Fibroblast of lung (primary cell): ENCODE measurements at regions not wholly inside any gene's neighbourhood (a gene's known extent, or its start where the extent isn't known, plus 50 kb on each side); places are given as distances from the start of the nearest gene placed in this dataset.

Experiments used
- DNase-seq, 2 donors: peaks; one replicate each; pipeline versions ENCODE4 v3.0.0 to v3.0.0-alpha.2; 2010; ENCODE audit warnings: low read depth in 2 of 2
- H2AFZ ChIP-seq: 2 replicates; pipeline ENCODE4 v1.5.1; 2012; ENCODE audit warnings: low read length, control low read depth, inconsistent platforms
- H3K27ac ChIP-seq: 2 replicates; pipeline ENCODE4 v1.5.1; 2011; ENCODE audit warnings: low read length, control low read depth; ENCODE audit not compliant: insufficient read depth
- H3K27me3 ChIP-seq: 2 replicates; pipeline ENCODE4 v1.5.1; 2011; ENCODE audit warnings: mild to moderate bottlenecking, low read length; ENCODE audit not compliant: control insufficient read depth, insufficient read depth
- H3K36me3 ChIP-seq: 2 replicates; pipeline ENCODE4 v1.5.1; 2011; ENCODE audit warnings: low read length; ENCODE audit not compliant: control insufficient read depth, insufficient read depth
- H3K4me1 ChIP-seq: 2 replicates; pipeline ENCODE4 v1.5.1; 2011; ENCODE audit warnings: low read length; ENCODE audit not compliant: control insufficient read depth, insufficient read depth; ENCODE audit errors: extremely low read depth
- H3K4me2 ChIP-seq: 2 replicates; pipeline ENCODE4 v1.5.1; 2011; ENCODE audit warnings: low read length, control low read depth; ENCODE audit not compliant: insufficient read depth; ENCODE audit errors: extremely low read depth
- H3K4me3 ChIP-seq, 4 experiments: fragments of 200-600 bp in 1 of 4; sonication (generic) in 1 of 4; replicated peaks in 1 of 4; 2 replicates each; pipeline ENCODE4 v1.5.1; 2011 to 2016; ENCODE audit warnings: low read length in 4 of 4, low read depth in 3 of 4, mild to moderate bottlenecking in 3 of 4, control low read depth in 2 of 4, inconsistent platforms in 1 of 4, mixed read lengths in 1 of 4; ENCODE audit not compliant: insufficient read depth in 1 of 4; ENCODE audit errors: control extremely low read depth in 1 of 4
- H3K79me2 ChIP-seq: 2 replicates; pipeline ENCODE4 v1.5.1; 2012; ENCODE audit warnings: mild to moderate bottlenecking, low read length, inconsistent platforms; ENCODE audit not compliant: control insufficient read depth, insufficient read depth
- H3K9ac ChIP-seq: 2 replicates; pipeline ENCODE4 v1.5.1; 2011; ENCODE audit warnings: mild to moderate bottlenecking, low read length, control low read depth; ENCODE audit not compliant: insufficient read depth
- H3K9me3 ChIP-seq: 2 replicates; pipeline ENCODE4 v1.5.1; 2012; ENCODE audit warnings: low read depth, low read length; ENCODE audit not compliant: control insufficient read depth, insufficient read depth
- H4K20me1 ChIP-seq: 2 replicates; pipeline ENCODE4 v1.5.1; 2011; ENCODE audit warnings: low read length; ENCODE audit not compliant: control insufficient read depth, insufficient read depth; ENCODE audit errors: extremely low read depth
- EZH2 ChIP-seq: IDR thresholded peaks from 2 replicates; pipeline ENCODE4 v1.5.1; 2012; ENCODE audit warnings: low read length, control low read depth, mild to moderate bottlenecking; ENCODE audit errors: missing control alignments
- TF ChIP-seq, protein P1 (sequence below), 2 donors: IDR thresholded peaks in 1 of 2; conservative IDR thresholded peaks in 1 of 2; 1 replicate in 1 of 2; 2 replicates in 1 of 2; pipeline ENCODE4 v1.5.1; 2011 to 2012; ENCODE audit warnings: low read length in 2 of 2, control low read depth in 1 of 2, inconsistent platforms in 1 of 2, low read depth in 1 of 2, mild to moderate bottlenecking in 1 of 2

DNA sequence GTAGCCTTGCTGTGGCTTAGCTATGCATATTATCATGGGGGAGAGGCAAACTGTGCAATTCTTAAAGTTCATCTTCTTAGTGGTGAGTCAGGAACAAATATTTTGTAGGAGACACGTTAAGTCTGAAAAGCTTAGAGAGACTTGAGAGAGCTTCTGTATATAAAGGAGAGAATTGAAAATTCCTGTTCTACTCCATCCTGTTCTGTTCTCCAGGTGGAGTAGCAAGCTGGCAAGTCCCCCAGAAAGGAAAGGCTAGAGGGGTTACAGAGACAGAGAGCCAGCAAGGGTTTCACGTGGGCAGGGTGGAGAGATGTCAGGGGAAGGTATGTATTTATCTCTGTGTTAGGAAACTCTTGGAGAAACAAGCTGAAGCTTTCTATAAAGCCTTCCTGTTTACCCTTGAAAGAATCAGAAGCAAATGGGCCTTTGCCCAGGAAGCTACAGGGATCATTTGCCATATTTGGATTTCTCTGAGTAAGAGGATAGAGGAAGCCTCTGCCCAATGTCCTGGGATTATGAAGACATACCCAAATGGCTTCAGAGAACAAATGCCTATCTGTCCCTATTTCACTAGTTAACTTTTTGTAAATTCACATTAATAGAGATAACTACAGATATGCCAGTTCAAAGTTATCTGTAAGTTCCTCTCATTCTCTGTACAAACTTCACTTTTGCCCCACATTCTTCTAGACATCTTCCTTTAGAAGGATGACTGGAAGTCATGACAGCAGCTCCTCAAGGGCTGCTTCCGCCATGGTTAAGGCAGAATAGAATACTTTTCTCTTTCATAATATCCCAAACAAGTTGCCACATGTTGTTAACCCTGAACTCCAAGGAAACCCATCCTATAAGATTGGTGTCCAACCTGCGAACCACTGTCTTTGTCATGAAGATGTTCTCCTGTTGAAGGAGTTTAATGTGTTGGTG lies 126.7 kb upstream of the NEDD9 start:
- H3K79me2 ChIP-seq = no peaks in the 10 kb centered on the region
- no peaks in the 10 kb centered on the region for H3K27me3 ChIP-seq
- no peaks in the 10 kb centered on the region for H4K20me1 ChIP-seq
- no peak overlapping the region for H3K9ac ChIP-seq
- H3K4me1 ChIP-seq = no peaks in the 10 kb centered on the region
- DNase-seq = no peak
- no peak overlapping the region for H3K4me3 ChIP-seq
- TF ChIP-seq, protein P1, sequence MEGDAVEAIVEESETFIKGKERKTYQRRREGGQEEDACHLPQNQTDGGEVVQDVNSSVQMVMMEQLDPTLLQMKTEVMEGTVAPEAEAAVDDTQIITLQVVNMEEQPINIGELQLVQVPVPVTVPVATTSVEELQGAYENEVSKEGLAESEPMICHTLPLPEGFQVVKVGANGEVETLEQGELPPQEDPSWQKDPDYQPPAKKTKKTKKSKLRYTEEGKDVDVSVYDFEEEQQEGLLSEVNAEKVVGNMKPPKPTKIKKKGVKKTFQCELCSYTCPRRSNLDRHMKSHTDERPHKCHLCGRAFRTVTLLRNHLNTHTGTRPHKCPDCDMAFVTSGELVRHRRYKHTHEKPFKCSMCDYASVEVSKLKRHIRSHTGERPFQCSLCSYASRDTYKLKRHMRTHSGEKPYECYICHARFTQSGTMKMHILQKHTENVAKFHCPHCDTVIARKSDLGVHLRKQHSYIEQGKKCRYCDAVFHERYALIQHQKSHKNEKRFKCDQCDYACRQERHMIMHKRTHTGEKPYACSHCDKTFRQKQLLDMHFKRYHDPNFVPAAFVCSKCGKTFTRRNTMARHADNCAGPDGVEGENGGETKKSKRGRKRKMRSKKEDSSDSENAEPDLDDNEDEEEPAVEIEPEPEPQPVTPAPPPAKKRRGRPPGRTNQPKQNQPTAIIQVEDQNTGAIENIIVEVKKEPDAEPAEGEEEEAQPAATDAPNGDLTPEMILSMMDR (conservative IDR thresholded peaks at IDR 0.05 in 1 of 2, IDR thresholded peaks at IDR 0.05 in 1 of 2; ENCODE audit: low read depth in 1 of 2, low read length in 2 of 2) = no peak
- TF ChIP-seq EZH2 = no peak
- H3K27ac ChIP-seq = no peak overlapping the region
- H2AFZ ChIP-seq = no peak overlapping the region
- H3K36me3 ChIP-seq = no peaks in the 10 kb centered on the region
- no peak overlapping the region for H3K4me2 ChIP-seq
- no peaks in the 10 kb centered on the region for H3K9me3 ChIP-seq

DNA sequence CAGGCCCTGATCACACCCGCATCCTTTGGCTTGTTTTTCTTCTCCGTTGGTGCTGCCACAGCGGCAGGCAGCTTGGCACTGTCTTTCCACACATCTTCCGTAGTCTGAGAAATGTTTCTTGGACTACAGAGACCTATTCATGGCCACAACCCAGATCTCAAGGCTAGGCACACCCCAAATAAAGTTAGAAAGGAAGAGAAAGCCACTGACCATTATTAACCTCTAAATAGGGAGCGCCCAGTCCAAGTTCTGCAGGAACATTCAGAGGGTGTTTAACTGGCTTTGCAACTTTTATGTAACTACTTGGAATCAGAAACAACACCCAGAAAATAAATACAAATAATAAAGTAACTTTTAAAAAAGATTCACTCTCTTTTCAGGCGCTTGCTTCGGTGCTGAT lies 124.8 kb upstream of the NEDD9 start:
- Histone ChIP-seq H3K36me3 (no peaks in the 10 kb centered on the region), H3K79me2 (no peaks in the 10 kb centered on the region), H3K27ac (no peak overlapping the region), H3K4me2 (no peak overlapping the region), H3K27me3 (no peaks in the 10 kb centered on the region), H2AFZ (no peak overlapping the region), H3K4me3 (no peak overlapping the region), H4K20me1 (no peaks in the 10 kb centered on the region), H3K9ac (no peak overlapping the region), H3K4me1 (no peaks in the 10 kb centered on the region), H3K9me3 (no peaks in the 10 kb centered on the region)
- no peak for DNase-seq
- no peak for TF ChIP-seq EZH2
- TF ChIP-seq, protein P1 (conservative IDR thresholded peaks at IDR 0.05 in 1 of 2, IDR thresholded peaks at IDR 0.05 in 1 of 2; ENCODE audit: low read depth in 1 of 2, low read length in 2 of 2) = no peak

DNA sequence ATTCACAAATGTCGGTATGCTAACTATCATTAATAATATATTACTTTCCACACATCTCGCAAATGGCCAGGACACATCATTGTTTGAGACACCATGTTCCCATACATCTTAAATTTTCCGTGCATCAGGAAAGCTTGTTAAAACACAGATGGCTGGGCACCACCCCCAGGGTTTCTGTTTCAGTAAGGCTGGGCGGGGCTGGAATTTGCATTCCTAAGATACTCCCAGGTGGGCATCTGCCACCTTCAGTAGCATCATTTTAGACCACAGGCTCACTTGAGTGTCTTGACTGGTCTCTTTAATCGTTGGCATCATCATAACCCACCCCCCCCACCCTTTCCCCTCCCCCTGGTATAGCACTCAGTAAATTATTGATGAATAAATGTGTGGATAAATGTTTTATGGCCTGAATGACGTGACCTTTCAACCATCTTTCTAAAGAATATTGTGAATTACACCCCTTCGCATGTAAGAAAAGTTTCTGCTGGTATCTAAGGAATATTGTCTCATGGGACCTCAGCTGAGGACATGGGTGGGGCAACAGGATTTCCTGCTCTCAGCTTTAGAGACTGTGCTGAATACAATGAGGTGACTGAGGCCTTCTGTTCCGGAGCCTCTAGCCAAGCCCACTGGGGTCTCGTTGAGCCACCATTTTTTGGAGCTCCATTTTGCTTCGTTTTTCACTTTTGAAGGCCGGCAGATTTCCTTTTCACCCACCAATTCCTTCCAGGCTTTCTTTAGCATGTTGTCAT lies 124.1 kb upstream of the NEDD9 start:
- Histone ChIP-seq H3K4me2 (no peak overlapping the region), H3K9ac (no peak overlapping the region), H3K79me2 (no peaks in the 10 kb centered on the region), H2AFZ (no peak overlapping the region), H3K9me3 (no peaks in the 10 kb centered on the region), H3K36me3 (no peaks in the 10 kb centered on the region), H3K27ac (no peak overlapping the region), H3K27me3 (no peaks in the 10 kb centered on the region), H4K20me1 (no peaks in the 10 kb centered on the region), H3K4me3 (no peak overlapping the region), H3K4me1 (no peaks in the 10 kb centered on the region)
- no peak for DNase-seq
- TF ChIP-seq EZH2 = no peak
- TF ChIP-seq, protein P1 (conservative IDR thresholded peaks at IDR 0.05 in 1 of 2, IDR thresholded peaks at IDR 0.05 in 1 of 2; ENCODE audit: low read depth in 1 of 2, low read length in 2 of 2) = no peak
